Stomach (tissue), 8 donors: ENCODE measurements at regions not wholly inside any gene's neighbourhood (a gene's known extent, or its start where the extent isn't known, plus 50 kb on each side); places are given as distances from the start of the nearest gene placed in this dataset.

ENCODE experiments used
- DNase-seq, 2 donors: peaks; one replicate each; pipeline versions ENCODE4 v3.0.0 to v3.0.0-alpha.2; 2013 to 2019
- H3K27ac ChIP-seq, 5 donors: fragments of 200-600 bp in 4 of 5; sonication (generic) in 4 of 5; one replicate each; pipeline ENCODE4 v1.5.1; 2013 to 2019; ENCODE audit warnings: mild to moderate bottlenecking in 1 of 5, moderate library complexity in 1 of 5
- H3K27me3 ChIP-seq, 3 donors: fragments of 200-600 bp; sonication (generic); one replicate each; pipeline ENCODE4 v1.5.1; 2017 to 2019; ENCODE audit warnings: mixed run types in 1 of 3
- H3K36me3 ChIP-seq, 4 donors: fragments of 200-600 bp; sonication (generic); 1 replicate in 3 of 4; 2 replicates in 1 of 4; pipeline ENCODE4 v1.5.1; 2016 to 2019
- H3K4me1 ChIP-seq, 4 donors: fragments of 200-600 bp; sonication (generic); one replicate each; pipeline ENCODE4 v1.5.1; 2016 to 2019
- H3K4me3 ChIP-seq, 4 donors: fragments of 200-600 bp; sonication (generic) in 3 of 4; one replicate each; pipeline ENCODE4 v1.5.1; 2016 to 2019; ENCODE audit warnings: mild to moderate bottlenecking in 1 of 4
- H3K9me3 ChIP-seq, 4 donors: fragments of 200-600 bp; sonication (generic); one replicate each; pipeline ENCODE4 v1.5.1; 2016 to 2019
- CTCF ChIP-seq, 7 experiments: fragments of 450-650 bp in 4 of 7; fragments of 200-600 bp in 3 of 7; sonication (generic) in 3 of 7; IDR thresholded peaks; one replicate each; pipeline ENCODE4 v1.5.1; 2016 to 2019; ENCODE audit warnings: antibody characterized with exemption in 7 of 7, control low read depth in 2 of 7, mild to moderate bottlenecking in 1 of 7
- EP300 ChIP-seq: sonication (generic); formaldehyde crosslinking; IDR thresholded peaks from one replicate; pipeline ENCODE4 v1.6.1; 2017; ENCODE audit warnings: antibody characterized with exemption
- POLR2A ChIP-seq, 4 donors: fragments of 450-650 bp; IDR thresholded peaks; one replicate each; pipeline ENCODE4 v1.6.1; 2016; ENCODE audit warnings: antibody characterized with exemption in 4 of 4, control low read depth in 2 of 4, mild to moderate bottlenecking in 1 of 4, moderate library complexity in 1 of 4
- POLR2AphosphoS5 ChIP-seq, 3 donors: sonication (generic); formaldehyde crosslinking; IDR thresholded peaks; one replicate each; pipeline ENCODE4 v1.6.1; 2016; ENCODE audit warnings: antibody characterized with exemption in 3 of 3
- WGBS, 5 donors: extraction: QIAGEN DNeasy Blood & Tissue Kit in 3 of 5; methylation state at CpG; one replicate each; pipeline versions ENCODE4 v1.1.5 to v1.1.7; 2013 to 2018; 5-methylcytosine and 5-hydroxymethylcytosine counted together
- intact Hi-C: fragments of 100-400 bp; cut with DNase I; formaldehyde crosslinking; loops from one replicate; pipeline ENCODE4 v1.15.1; 2023; ENCODE audit warnings: low total_unique reads
- donor health status: healthy with polysubstance abuse.
- donor health status: Bipolar disorder and iron deficiency.
- donor health status: healthy.

- intact Hi-C loops: no loop called here
- Histone ChIP-seq H3K36me3 (no peaks in the 10 kb centered on the region), H3K4me1 (no peaks in the 10 kb centered on the region), H3K4me3 (no peak overlapping the region), H3K27ac (no peak overlapping the region), H3K27me3 (no peaks in the 10 kb centered on the region), H3K9me3 (no peaks in the 10 kb centered on the region)
- DNase-seq: peak in 1 of 2 donors; percentile 38
- TF ChIP-seq CTCF (IDR thresholded peaks at IDR 0.05): no peak
- WGBS, 5 donors: 74 to 93% (median 89%) methylated on average over 2 of the region's 2 CpGs
Measured at GRCh38 chr5:51997949-51998348, 614.7 kb downstream of the ISL1 start.

GRCh38 chr5:52007230-52007858, 624.1 kb downstream of the ISL1 start:
- H3K36me3 ChIP-seq: no peaks in the 10 kb centered on the region
- no peaks in the 10 kb centered on the region for H3K9me3 ChIP-seq
- peak overlapping the region in 1 of 4 donors; percentile 19 for H3K4me3 ChIP-seq
- WGBS, 5 donors: 13 to 25% (median 16%) methylated on average over 5 of the region's 5 CpGs
- H3K27ac ChIP-seq: no peak overlapping the region
- intact Hi-C loops: loop anchor here (5.0 kb wide), 1 partner anchor 1045 kb away; no protein-coding TSS in a partner anchor
- TF ChIP-seq EP300 (no peak), CTCF (IDR thresholded peaks at IDR 0.05) (peak in 5 of 7 experiments; percentile 45 to 76 (median 60))
- no peaks in the 10 kb centered on the region for H3K27me3 ChIP-seq
- peak in 1 of 2 donors; percentile 80 for DNase-seq
- H3K4me1 ChIP-seq: peaks cover 0 to 5% (median 0%) of the 10 kb centered on the region in 4 donors

GRCh38 chr5:52010454-52010853, 627.2 kb downstream of the ISL1 start:
- 80 to 89% (median 88%) methylated on average over 2 of the region's 2 CpGs for WGBS, 5 donors
- Histone ChIP-seq H3K4me1 (peaks cover 0 to 5% (median 0%) of the 10 kb centered on the region in 4 donors), H3K4me3 (no peak overlapping the region), H3K27ac (no peak overlapping the region), H3K27me3 (no peaks in the 10 kb centered on the region), H3K36me3 (no peaks in the 10 kb centered on the region), H3K9me3 (no peaks in the 10 kb centered on the region)
- peak in 1 of 2 donors; percentile 26 for DNase-seq
- TF ChIP-seq EP300: no peak
- no peak for TF ChIP-seq CTCF (IDR thresholded peaks at IDR 0.05)
- TF ChIP-seq POLR2A (IDR thresholded peaks at IDR 0.05): no peak
- TF ChIP-seq POLR2AphosphoS5 (IDR thresholded peaks at IDR 0.05): no peak
- intact Hi-C loops: no loop called here

- no peak overlapping the region for H3K4me3 ChIP-seq
- peaks cover 0 to 4% (median 0%) of the 10 kb centered on the region in 4 donors for H3K4me1 ChIP-seq
- H3K36me3 ChIP-seq: no peaks in the 10 kb centered on the region
- no peak for DNase-seq
- no peaks in the 10 kb centered on the region for H3K27me3 ChIP-seq
- intact Hi-C loops: no loop called here
- WGBS, 5 donors: 25 to 70% (median 56%) methylated on average over 1 of the region's 1 CpG
- H3K27ac ChIP-seq: no peak overlapping the region
- H3K9me3 ChIP-seq: no peaks in the 10 kb centered on the region
- TF ChIP-seq CTCF (IDR thresholded peaks at IDR 0.05) (no peak), POLR2AphosphoS5 (IDR thresholded peaks at IDR 0.05) (no peak), EP300 (no peak), POLR2A (IDR thresholded peaks at IDR 0.05) (no peak)
Measured at GRCh38 chr5:52013523-52013922, 630.3 kb downstream of the ISL1 start.
